ENCODE measurements at regions not wholly inside any gene's neighbourhood (a gene's known extent, or its start where the extent isn't known, plus 50 kb on each side); places are given as distances from the start of the nearest gene placed in this dataset.

DNA sequence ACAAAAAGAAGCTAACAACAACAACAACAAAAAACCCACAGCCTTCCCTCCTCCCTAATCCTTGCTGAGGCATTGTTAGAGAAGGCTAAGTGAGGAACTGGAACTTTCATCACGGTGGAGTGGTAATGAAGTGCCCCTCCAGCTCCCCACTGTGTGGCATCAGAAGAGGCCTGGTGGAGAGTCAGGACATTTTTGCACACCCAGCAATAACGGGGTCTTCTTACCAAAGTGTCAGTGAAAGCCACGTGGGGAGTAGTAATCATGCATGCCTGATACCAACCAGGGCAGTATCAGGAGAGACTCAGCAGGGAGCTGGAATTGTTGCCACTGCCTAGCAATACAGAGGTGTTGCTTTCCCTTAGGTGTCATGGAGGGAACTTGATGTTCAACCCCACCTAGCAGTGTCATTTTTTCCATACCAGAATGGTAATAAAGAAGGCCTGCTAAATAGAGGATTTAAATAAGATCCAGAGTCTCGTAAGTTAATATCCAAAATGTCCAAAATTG lies 299.7 kb upstream of the RGS6 start:
- Mint-ChIP-seq H3K36me3 (ENCODE audit: insufficient read depth, unreplicated experiment) (peaks cover 4% of the 10 kb centered on the region), H3K27ac (ENCODE audit: low read depth, unreplicated experiment) (no peak overlapping the region), H3K9me3 (ENCODE audit: unreplicated experiment) (no peaks in the 10 kb centered on the region), H3K4me1 (ENCODE audit: insufficient read depth, unreplicated experiment) (no peaks in the 10 kb centered on the region), H3K27me3 (ENCODE audit: insufficient read depth, unreplicated experiment) (no peaks in the 10 kb centered on the region), H3K4me3 (ENCODE audit: unreplicated experiment) (no peak overlapping the region)
- BruUV-seq (replicated peaks) = no TSS peak
- TF ChIP-seq, protein P1, sequence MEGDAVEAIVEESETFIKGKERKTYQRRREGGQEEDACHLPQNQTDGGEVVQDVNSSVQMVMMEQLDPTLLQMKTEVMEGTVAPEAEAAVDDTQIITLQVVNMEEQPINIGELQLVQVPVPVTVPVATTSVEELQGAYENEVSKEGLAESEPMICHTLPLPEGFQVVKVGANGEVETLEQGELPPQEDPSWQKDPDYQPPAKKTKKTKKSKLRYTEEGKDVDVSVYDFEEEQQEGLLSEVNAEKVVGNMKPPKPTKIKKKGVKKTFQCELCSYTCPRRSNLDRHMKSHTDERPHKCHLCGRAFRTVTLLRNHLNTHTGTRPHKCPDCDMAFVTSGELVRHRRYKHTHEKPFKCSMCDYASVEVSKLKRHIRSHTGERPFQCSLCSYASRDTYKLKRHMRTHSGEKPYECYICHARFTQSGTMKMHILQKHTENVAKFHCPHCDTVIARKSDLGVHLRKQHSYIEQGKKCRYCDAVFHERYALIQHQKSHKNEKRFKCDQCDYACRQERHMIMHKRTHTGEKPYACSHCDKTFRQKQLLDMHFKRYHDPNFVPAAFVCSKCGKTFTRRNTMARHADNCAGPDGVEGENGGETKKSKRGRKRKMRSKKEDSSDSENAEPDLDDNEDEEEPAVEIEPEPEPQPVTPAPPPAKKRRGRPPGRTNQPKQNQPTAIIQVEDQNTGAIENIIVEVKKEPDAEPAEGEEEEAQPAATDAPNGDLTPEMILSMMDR (IDR thresholded peaks at IDR 0.05; ENCODE audit: unreplicated experiment) = no peak
- ChIA-PET POLR2A (interaction anchor here (1.2 kb wide), 1 partner anchor 93 kb away, joined by 3 read pairs; no protein-coding TSS in a partner anchor), CTCF (no interaction called here)
- intact Hi-C loops (cut with micrococcal nuclease) = no loop called here
- no peak for DNase-seq (ENCODE audit: unreplicated experiment)

DNA sequence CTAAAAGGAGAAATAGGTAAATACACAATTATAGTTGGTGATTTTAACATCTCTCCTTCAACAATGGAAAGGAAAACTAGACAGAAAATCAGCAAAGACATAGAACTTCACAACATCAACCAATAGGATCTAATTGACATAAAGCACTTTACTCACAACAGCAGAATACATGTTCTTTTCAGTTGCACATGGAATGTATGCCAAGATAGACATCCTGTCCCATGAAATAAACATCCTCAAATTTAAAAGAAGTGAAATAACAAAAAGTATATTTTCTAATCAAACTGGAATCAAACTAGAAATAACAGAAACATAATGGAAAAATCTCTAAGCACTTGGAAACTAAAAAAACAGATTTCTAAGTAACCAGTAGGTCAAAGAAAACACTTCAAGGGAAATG lies 296.2 kb upstream of the RGS6 start:
- no peaks in the 10 kb centered on the region for H3K36me3 Mint-ChIP-seq (ENCODE audit: insufficient read depth, unreplicated experiment)
- no peaks in the 10 kb centered on the region for H3K27me3 Mint-ChIP-seq (ENCODE audit: insufficient read depth, unreplicated experiment)
- DNase-seq (ENCODE audit: unreplicated experiment) = no peak
- intact Hi-C loops (cut with micrococcal nuclease) = no loop called here
- H3K9me3 Mint-ChIP-seq (ENCODE audit: unreplicated experiment) = peaks cover 6% of the 10 kb centered on the region
- H3K4me1 Mint-ChIP-seq (ENCODE audit: insufficient read depth, unreplicated experiment) = no peaks in the 10 kb centered on the region
- CTCF ChIA-PET = no interaction called here
- H3K4me3 Mint-ChIP-seq (ENCODE audit: unreplicated experiment) = no peak overlapping the region
- H3K27ac Mint-ChIP-seq (ENCODE audit: low read depth, unreplicated experiment) = no peak overlapping the region
- TF ChIP-seq, protein P1 (IDR thresholded peaks at IDR 0.05; ENCODE audit: unreplicated experiment) = no peak
- BruUV-seq (replicated peaks) = no TSS peak
- POLR2A ChIA-PET = interaction anchor here (0.6 kb wide), 1 partner anchor 11 kb away, joined by 3 read pairs; no protein-coding TSS in a partner anchor

DNA sequence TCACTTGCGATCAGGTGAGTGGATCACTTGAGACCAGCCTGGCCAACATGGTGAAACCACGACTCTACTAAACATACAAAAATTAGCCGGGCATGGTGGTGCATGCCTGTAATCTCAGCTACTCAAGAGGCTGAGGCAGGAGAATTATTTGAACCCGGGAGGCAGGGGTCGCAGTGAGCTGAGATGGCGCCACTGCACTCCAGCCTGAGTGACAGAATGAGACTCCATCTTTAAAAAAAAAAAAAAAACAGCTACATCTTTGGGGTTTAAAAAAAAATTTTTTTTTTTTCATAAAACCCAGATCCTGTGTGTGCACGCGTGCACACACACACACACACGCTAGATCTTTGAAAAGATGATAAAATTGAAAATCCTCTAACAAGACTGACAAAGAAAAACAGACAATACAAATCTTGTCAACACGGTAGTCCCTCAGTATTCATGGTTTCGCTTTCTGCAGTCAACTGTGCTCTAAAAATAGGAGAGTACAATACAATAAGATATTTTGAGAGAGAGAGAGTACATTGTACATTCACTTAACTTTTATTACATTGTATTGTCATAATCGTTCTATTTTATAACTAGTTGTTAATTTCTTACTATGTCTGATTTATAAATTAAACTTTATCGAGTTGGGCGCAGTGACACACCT lies 295.3 kb upstream of the RGS6 start:
- no peaks in the 10 kb centered on the region for H3K36me3 Mint-ChIP-seq (ENCODE audit: insufficient read depth, unreplicated experiment)
- TF ChIP-seq, protein P1 (IDR thresholded peaks at IDR 0.05; ENCODE audit: unreplicated experiment) = no peak
- no TSS peak for BruUV-seq (replicated peaks)
- ChIA-PET CTCF (no interaction called here), POLR2A (no interaction called here)
- H3K9me3 Mint-ChIP-seq (ENCODE audit: unreplicated experiment) = peaks cover 10% of the 10 kb centered on the region
- H3K27ac Mint-ChIP-seq (ENCODE audit: low read depth, unreplicated experiment) = no peak overlapping the region
- H3K4me1 Mint-ChIP-seq (ENCODE audit: insufficient read depth, unreplicated experiment) = no peaks in the 10 kb centered on the region
- no peak overlapping the region for H3K4me3 Mint-ChIP-seq (ENCODE audit: unreplicated experiment)
- intact Hi-C loops (cut with micrococcal nuclease) = no loop called here
- H3K27me3 Mint-ChIP-seq (ENCODE audit: insufficient read depth, unreplicated experiment) = no peaks in the 10 kb centered on the region
- no peak for DNase-seq (ENCODE audit: unreplicated experiment)

DNA sequence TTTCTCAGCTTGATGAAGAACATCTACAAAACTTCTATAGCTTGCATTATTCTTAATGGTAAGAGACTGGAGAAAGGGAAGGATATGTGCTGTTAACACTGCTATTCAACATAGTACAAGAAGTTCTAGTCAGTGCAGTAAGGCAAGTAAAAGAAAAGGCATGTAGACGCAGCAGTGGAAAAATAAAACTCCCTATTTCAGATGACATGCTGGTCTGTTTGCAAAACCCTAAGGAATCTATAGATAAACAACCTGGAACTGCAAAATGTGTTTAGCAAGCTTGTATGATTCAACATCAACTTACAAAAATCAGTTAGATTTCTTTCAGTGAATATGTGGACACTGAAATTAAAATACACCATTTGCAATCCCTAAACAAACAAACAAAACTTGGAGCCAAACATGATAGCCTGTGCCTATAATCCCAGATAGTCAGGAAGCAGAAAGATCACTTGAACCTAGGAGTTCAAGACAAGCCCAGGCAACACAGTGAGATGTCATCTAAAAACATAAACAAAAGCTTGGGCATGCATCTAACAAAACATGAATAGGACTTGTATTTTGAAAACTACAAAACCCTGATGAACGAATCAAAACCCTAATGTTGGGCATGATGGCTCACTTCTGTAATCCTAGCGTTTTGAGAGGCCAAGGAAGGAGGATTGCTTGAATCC lies 293.6 kb upstream of the RGS6 start:
- CTCF ChIA-PET = interaction anchor here (1.2 kb wide), 1 partner anchor 472 kb away, joined by 3 read pairs; no protein-coding TSS in a partner anchor
- POLR2A ChIA-PET = interaction anchor here (0.6 to 1.6 kb wide), 5 partner anchors 15 to 380 kb away, joined by 3 to 4 read pairs (median 3); no protein-coding TSS in a partner anchor
- peak overlapping the region; percentile 75 for H3K27ac Mint-ChIP-seq (ENCODE audit: low read depth, unreplicated experiment)

More for the DNA sequence above, 293.6 kb upstream of the RGS6 start:
- Mint-ChIP-seq H3K9me3 (ENCODE audit: unreplicated experiment) (peaks cover 26% of the 10 kb centered on the region), H3K36me3 (ENCODE audit: insufficient read depth, unreplicated experiment) (peaks cover 3% of the 10 kb centered on the region), H3K27me3 (ENCODE audit: insufficient read depth, unreplicated experiment) (no peaks in the 10 kb centered on the region), H3K4me3 (ENCODE audit: unreplicated experiment) (no peak overlapping the region), H3K4me1 (ENCODE audit: insufficient read depth, unreplicated experiment) (no peaks in the 10 kb centered on the region)
- peak; percentile 8 for DNase-seq (ENCODE audit: unreplicated experiment)
- TF ChIP-seq, protein P1 (IDR thresholded peaks at IDR 0.05; ENCODE audit: unreplicated experiment) = no peak
- no TSS peak for BruUV-seq (replicated peaks)
- intact Hi-C loops (cut with micrococcal nuclease) = no loop called here

Measured in MCF 10A (cell line).